NCI-H2196 (cell line): ENCODE measurements at regions not wholly inside any gene's neighbourhood (a gene's known extent, or its start where the extent isn't known, plus 50 kb on each side); places are given as distances from the start of the nearest gene placed in this dataset.
"Not testable (repeated sequence)": the region's sequence is repeated elsewhere in the genome, so short reads cannot be mapped to it uniquely, and the experiment has no call there.

Experiments
- DNase-seq: peaks from one replicate; lab custom pipeline; 2025; ENCODE audit not compliant: unreplicated experiment; lab: John Stamatoyannopoulos, UW

DNA sequence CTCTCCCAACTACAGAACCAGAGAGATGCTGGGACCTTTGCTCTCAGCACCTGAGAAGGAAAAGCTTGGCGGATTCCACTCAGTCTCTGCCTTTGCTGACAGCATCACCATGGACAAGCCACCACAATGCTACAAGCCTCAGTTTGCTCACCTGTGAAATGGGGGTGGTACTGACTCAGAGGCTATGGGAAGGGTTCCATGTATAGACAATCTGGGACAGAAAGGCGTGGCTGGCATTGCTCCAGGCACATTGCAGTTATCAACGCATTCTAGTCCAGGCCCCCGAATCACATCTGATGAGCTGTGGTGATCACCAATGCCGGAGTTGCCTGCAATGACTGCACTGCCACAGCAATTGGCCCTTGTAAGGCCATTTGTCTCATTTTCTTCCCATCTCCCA, 72.6 kb downstream of the ISX start:
- no peak for DNase-seq

DNA sequence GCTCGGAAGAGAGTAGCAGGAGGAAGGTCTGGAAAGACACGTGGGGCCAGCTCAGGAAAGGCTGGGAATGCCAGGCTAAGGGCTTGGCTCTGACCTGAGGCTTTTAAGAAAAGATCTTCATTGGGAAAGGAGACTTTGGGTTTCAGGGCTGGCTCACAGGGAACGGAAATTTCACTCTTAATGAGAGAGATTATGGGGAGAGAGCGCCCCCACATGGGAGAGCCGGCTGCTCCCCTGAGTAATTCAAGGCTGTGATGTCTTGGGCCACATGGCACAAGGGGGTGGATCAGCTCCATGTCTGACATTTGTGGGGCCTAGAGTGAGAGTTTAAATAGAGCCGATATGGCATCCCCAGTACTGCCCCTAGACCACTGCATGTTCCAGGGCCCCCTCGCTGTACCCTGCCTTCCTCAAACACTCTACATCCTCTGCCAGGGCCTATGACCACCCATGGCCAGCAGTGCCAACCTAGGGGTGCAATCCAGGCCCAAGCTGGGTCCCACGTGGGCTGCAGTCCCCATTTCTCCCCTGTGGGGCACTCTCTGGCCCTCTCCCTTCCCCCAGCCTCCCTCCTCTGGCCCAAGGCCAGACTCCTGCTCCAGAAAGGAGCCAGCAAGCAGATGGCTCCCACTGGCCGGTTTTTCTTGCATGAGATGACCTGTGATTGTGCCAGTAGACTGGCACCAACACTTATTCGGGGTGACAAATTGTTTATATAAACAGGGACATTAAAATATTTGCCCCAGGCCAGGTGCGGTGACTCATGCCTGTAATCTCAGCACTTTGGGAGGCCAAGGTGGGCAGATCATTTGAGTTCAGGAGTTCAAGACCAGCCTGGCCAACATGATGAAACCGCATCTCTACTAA, 75.2 kb downstream of the ISX start:
- DNase-seq: no peak

DNA sequence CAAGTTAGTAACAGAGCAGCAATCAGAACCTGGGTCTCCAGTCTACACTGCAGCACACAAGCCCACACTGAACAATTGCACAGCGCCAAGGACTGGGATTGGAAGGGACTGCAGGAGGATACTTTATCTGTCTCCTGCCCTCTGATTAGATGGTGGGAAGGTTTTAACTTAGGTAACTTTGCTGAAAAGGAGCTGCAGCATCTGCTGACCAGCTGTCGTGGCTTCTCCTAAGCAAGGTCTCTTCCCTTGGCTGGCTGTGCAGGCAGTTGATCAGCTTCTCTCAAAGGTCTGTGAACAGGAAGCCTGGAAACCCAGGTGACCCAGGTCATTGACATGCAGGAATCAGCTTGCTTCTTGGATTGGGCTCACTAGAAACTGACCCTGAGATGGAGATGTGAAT, 82.4 kb downstream of the ISX start:
- no peak for DNase-seq

DNA sequence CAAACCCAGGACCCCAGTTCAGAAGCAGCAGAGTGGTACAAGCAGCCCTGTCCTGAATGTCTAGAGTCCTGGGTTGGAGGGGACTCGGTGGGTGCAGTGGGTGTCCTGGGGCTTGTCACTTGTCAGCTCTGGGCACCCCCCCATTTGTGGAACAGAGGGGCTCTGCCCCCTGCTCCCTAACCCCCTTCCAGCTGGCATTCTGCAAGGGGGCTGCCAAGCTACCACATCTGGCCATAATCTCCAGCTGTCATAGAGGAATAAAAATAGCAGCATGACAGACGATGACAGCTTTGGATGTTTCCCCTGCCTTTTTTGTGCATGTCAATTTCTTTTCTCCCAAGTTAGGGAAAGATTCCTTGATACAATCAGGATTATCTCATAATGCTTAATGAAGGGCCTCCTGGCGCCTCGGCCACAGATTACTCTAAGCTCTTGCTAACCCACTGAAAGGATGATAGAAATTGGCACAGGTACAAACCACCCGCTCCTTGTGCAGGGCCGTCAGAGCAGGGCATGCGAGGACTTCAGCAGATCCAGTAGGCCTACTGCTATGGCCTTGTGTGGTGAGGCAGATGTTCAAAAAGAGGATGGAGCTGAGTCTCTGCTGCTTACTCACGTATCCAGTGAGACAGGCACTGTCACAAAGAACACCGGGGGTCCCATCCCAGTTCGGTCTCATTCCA, 83.0 kb downstream of the ISX start:
- no peak for DNase-seq

DNA sequence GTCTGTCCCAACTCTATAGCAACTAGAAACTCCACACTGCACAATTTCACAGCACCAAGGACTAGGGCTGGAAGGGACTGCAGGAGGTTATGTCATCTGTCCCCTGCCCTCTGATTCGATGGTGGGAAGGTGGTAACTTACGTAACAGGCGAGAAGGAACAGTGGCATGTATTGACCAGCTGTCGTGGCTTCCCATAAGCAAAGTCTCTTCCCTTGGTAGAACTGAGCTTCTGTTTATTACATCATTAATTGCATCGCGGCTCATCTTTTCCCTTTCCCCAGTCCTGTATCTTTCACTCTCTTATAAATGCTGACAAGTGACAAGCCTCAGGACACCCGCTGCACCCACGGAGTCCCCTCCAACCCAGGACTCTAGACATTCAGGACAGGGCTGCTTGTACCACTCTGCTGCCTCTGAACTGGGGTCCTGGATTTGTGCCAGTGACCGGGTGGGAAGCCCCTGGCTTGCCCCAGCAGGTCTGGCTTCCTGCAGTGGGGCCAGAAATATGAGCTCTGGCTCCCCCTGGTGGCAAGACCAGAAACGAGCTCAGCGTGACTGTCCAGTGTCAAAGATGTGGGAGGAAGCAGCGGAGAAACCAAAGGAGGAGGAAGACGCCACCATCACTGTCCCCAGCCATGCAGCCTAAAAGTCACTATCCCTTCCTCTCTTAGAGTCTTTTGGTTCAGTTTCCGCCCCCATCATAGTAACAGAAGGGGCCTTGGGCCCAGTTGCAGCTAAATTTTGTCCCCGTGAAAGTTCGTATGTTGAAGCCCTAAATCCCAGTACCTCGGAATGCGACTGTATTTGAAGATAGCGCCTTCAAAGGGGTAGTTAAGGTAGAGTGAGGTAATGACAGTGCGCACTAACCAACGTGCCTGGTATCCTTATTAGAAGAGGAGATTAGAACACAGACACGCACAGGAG, 84.5 kb downstream of the ISX start:
- peak; percentile 35 for DNase-seq

DNA sequence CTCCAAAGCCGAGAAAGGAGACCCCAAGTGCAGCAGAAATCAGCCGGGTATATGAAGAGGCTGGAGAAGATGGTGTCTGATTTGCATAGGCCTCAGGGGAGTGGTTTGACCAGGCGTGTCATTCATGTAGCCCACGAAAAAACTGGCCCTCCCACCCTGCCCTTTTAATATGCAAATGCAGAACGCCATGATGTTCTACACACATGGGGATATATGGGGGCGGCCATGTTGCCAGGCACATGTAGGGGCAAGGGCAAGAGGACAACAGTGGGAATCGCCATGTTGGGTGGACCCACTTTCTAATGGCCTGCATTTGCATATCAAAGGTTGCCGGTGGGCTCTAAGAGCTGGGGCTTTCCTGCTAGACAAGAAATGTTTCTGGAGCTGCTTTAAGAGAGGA, 86.4 kb downstream of the ISX start:
- no peak for DNase-seq

DNA sequence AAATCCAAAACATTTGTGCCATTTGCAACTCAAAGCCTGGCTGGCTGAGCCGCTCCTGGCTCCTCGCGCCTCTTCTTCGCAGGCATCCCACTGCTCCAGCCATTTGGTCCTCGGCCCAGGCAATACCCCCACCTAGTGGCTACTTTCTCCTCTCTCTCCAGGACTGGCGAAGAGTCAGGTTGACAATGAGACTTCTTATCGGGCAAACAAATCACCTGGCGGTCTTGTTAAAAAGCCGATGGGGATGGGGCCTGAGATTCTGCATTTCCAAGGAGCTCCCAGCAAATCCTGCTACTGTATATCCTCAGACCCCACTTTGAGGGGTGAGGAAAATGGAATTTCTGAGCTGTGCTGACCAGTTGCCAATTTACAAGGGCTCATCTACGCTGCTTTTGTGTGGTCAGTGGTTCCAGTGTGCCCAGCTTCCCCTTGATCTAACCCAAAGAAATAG, 89.0 kb downstream of the ISX start:
- peak; percentile 45 for DNase-seq

DNA sequence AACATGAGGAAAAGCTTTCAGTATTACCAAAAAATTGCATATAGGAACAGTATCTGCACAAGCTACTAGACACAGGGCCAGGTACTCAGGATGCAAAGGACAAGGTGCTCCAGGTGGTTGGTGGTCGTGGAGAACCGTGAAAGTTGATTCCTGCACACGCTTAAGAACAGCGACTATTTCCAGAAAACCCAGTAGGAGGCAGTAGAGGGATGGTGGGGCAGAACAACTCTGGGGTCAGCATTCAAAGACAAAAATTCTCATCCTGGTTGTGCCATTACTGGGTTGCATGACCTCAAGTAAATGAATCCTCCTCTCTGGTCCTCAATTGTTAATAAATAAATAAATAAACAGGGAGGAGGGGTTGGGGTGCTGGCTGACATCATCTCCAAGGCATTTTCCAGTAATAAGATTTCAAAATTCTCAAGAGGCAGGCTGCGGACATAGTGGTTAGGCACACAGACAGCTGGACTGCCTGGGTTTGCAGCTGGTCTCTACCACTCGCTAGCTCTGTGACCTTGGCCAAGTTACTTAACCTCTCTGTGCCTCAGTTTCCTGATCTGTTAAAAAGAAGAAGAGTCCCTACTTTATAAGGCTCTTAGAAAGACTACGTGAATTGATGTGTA, 89.6 kb downstream of the ISX start:
- no peak for DNase-seq

DNA sequence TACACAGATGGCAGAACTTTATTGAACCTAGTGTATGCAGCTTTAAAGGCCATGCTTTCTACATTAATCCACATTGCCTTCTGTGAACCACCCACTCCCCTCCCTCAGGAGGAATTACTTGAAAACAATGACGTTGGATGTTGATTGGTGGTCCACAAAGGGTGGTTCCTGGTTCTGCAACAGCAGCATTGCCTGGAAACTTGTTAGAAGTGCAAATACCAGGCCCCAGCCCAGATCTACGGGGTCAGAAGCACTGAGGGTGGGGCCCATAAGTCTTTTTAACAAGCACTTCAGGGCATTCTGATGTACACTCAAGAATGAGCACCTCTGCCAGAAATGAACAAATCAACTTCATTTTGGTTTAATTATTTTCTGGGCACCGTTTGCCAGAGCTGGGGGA, 91.0 kb downstream of the ISX start:
- no peak for DNase-seq

DNA sequence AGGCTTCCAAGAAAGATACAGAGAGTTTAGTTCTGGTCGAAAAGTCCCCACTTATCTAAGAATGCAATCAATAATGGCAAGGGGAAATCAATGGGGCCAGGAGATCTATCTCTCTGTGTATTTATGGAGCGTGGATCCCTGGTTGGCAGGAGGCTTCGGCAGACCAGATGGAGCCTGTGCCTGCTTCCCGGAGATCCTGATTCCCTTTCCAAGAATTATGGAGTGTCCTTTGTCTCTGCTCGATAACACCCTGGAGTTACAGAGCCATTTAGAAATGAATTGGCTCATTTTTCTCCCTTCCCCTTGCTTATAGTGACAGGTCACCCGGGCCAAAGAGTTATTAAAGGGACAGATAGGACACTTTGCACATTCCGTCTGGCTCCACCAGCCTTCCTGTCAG, 92.4 kb downstream of the ISX start:
- no peak for DNase-seq

DNA sequence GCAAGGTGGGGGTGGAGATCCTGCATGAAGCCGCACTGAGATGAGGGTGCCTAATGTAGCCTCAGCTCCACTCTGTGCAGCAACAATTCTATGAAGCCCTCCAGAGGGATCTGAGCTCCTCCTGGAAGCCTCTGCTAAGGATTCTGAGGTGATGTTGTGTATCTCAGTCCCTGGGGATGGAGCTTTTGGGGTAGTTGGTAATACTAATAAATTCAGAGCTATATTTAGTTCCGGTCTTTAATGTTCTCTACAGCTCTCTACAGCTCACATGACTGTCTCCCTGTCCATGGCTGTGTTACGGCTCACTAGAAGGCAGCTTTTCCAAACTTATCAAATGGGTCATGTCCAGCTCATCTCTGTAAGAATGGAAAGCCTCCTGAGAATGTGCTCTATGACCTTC, 93.4 kb downstream of the ISX start:
- no peak for DNase-seq

DNA sequence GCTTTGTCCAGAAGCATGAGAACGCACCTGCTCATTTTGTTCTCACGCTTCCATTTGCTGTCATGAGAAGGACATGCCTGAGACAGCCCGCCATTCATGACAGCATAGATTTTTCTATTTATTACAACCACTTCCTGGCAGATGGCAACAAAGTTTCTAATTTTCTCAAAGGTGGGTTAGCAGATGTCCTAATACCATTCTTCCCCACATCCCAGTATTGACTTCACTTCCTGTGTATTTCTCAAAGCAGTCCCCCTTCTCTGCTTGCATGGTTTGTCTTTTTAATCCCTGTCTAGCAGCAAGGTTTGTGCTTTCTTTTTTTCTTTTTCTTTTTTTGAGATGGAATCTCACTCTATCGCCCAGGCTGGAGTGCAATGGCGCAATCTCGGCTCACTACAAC, 94.3 kb downstream of the ISX start:
- DNase-seq: no peak

DNA sequence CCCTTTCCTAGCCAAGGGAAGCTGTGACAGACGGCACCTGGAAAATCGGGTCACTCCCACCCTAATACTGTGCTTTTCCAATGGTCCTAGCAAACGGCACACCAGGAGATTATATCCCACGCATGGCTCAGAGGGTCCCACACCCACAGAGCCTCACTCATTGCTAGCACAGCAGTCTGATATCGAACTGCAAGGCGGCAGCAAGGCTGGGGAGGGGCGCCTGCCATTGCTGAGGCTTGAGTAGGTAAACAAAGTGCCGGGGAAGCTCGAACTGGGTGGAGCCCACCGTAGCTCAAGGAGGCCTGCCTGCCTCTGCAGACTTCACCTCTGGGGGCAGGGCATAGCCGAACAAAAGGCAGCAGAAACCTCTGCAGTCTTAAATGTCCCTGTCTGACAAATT, 91.4 kb upstream of the HMGXB4 start:
- DNase-seq: not testable (repeated sequence)

DNA sequence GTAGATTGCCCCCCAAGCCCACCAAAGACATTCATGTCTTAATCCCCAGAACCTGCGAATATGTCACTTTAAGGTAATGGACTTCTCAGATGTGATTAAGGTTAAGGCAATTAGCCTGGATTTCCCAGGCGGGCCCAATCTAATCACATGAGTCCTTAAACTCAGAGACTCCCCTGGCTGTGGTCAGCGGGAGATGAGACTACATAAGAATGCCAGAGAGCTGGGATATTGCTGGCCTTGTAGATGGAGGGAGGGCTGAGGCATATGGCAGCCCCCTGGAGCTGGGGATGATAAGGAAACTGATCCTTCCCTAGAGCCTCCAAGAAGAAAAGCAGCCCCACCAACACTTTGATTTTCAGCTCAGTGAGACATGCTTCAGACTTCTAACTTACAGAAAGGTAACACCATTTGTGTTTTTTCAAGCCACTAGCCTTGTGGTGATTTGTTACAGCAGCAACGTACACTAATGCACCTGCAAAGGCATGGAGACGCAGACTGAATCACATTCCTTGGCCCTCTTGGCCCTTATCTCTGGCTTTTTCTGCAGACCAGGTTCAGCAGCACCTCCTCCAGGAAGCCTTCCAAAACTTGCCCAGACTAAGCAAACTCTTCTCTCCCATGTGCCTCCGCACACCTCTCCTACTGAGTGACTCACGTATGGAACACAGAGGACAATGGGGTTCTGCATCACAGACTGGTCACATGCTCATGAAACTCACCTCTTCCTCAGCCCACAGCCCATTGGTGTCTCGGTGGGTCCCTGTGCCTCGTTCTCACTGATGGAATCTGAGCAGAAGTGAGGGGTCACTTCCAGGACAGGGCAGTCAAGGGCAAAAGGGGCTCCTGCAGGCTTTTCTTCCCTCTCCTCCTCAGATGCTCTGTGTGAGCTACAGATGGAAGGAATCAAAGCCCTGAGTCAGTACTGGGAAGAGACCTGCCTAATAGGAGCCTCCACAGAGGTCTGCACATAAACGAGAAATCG, 86.3 kb upstream of the HMGXB4 start:
- no peak for DNase-seq

DNA sequence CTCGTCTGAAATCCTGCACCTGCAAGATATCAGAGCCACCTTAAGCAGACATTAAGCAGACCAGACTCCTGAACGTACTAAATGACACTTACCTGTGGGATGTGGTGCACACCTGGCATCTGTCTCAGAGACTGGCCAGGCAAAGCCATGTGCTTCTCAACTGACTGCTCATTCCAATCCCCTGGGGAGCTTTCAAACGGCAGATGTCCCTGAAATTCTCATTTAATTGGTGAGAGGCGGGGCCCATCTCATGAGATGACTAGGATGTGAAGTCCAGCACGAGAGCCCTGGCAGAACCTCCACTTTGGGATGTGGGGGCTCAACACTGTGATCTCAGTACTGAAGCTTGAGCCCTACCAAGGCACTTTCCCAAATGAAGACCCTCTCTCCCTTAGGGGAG, 84.9 kb upstream of the HMGXB4 start:
- DNase-seq: no peak

DNA sequence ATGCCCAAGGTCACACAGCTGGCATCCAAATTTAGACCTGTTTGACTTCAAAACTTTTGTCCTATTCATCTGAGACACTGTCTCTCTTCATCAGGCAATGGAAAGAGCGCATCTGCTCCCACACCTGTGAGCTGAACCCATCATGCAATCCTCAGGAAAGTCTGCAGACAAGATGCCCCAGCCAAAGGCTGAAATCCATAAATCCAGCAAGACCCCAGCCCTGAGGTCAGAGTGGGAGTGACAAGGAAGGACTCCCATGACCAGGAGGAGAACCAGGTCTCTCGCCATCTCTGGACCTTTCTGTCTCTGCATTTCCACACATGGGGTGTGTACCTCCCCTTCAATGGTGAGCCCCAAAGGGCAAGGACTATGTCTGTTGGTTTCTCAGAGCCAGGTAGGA, 83.6 kb upstream of the HMGXB4 start:
- DNase-seq: no peak

DNA sequence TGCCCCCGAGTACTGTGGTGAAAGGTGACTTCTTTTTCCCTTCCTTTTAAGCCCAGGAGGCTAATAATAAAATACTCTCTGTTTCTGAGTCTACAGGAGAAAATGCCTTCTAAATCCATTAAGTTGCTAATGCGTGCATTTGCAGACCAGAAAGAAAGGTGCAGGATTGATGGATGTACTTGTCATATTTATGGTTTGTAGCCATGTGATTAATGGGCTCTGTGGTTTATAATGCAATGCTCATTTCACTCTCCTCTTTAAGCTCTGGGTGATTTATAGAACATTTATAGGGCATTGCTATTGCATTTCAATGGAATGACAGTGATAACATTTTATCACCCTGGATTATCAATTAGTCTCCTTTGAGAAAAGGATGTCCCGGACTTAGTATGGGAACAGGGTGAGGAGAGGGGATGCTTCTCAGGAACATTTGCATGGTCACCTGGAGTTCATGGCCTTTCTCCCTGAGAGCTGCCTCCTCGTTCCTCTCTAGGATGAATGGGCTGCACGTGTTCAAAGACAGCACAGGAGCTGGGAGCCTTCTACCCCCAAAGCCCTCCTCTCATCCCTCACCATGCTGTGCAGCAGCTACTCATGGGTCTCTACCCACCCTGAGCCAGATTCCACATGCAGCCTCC, 82.8 kb upstream of the HMGXB4 start:
- no peak for DNase-seq

DNA sequence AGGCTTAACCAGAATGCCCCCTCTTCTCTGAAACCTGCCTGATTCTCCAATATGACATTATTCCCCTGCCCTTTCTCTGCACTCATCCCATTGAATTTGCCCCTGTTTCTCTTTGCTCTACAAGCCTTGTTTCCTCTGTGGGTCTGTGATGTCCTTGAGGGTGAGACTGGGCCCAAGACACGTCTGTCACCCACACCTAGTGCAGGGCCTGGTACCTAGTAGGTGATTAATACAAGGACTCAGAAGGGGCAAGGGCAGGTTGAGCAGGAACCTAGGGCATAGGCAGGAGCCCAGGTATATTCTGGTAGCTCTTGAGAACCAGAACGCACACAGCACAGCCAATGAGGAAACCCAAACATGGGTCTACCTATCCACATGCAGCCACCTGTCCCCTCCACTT, 81.9 kb upstream of the HMGXB4 start:
- no peak for DNase-seq

DNA sequence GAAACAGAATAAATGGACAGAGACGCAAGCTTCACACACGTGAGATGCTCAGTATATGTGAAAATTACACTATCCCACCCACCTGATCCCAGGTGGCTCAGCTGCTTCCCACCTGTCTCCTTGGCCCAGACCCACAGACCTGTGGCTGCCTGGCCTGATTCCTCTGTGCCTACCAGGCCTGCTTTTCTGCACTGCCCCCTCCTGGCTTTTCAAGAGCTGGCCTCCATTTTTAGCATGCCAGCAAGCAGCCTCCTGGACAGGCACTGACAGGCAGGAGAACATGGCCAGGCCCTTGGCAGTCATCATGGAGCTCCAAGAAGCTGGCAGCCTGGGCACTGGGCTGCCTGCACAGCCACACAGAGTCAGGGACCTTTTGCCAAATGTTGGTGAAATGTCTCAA, 79.5 kb upstream of the HMGXB4 start:
- no peak for DNase-seq
